ENCODE measurements at regions not wholly inside any gene's neighbourhood (a gene's known extent, or its start where the extent isn't known, plus 50 kb on each side); places are given as distances from the start of the nearest gene placed in this dataset.

DNA sequence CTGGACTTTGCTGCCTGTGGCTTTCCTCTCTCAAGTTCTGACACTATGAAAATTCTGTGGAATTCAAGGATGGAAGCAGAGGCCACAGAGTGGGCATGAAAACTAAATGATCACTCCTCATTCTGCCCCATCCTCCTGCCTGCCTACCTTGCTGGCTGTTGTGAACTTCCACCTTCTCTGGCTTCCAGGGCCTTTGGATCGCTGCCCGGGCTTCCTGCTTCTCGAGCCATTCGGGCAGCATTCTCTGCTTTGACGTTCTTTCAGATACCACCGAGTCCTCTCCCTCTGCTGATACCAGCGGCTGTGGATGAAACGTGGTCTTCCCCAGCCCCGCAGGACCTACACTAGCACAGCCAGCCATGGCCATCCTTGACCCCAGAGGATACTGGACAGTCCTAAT is 327.7 kb upstream of the SLC14A2 start:
- no peak overlapping the region for H3K4me3 ChIP-seq (replicated peaks in 1 of 2; ENCODE audit: low read depth in 1 of 2, low read length in 2 of 2)
- no peaks in the 10 kb centered on the region for H3K9me2 ChIP-seq (ENCODE audit: insufficient read depth)
- POLR2A ChIA-PET = no interaction called here
- intact Hi-C loops (cut with micrococcal nuclease) = no loop called here
- RAD21 ChIA-PET (ENCODE audit: low non-redundant PET in 1 of 2, low total read pairs in 2 of 2, uncharacterized antibody in 2 of 2, unreplicated experiment in 2 of 2) = no interaction called here
- H3K27ac ChIP-seq (ENCODE audit: low read depth, low read length) = no peak overlapping the region
- CTCF ChIA-PET = no interaction called here
- no peak overlapping the region for H3K9ac ChIP-seq (ENCODE audit: low read length)
- no peak for DNase-seq (ENCODE audit: low read depth, low spot score)
- no peak for ATAC-seq
- TF ChIP-seq, protein P1, sequence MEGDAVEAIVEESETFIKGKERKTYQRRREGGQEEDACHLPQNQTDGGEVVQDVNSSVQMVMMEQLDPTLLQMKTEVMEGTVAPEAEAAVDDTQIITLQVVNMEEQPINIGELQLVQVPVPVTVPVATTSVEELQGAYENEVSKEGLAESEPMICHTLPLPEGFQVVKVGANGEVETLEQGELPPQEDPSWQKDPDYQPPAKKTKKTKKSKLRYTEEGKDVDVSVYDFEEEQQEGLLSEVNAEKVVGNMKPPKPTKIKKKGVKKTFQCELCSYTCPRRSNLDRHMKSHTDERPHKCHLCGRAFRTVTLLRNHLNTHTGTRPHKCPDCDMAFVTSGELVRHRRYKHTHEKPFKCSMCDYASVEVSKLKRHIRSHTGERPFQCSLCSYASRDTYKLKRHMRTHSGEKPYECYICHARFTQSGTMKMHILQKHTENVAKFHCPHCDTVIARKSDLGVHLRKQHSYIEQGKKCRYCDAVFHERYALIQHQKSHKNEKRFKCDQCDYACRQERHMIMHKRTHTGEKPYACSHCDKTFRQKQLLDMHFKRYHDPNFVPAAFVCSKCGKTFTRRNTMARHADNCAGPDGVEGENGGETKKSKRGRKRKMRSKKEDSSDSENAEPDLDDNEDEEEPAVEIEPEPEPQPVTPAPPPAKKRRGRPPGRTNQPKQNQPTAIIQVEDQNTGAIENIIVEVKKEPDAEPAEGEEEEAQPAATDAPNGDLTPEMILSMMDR (IDR thresholded peaks at IDR 0.05 in 2 of 3, conservative IDR thresholded peaks at IDR 0.05 in 1 of 3; ENCODE audit: borderline replicate concordance in 1 of 3, insufficient read depth in 1 of 3, low read depth in 2 of 3, low read length in 2 of 3) = no peak
- no peak for TF ChIP-seq ELF1 (IDR thresholded peaks at IDR 0.05; ENCODE audit: borderline replicate concordance, low read depth)
- TF ChIP-seq RAD21 (IDR thresholded peaks at IDR 0.05; ENCODE audit: low read depth) = no peak
- TF ChIP-seq ZNF274 (IDR thresholded peaks at IDR 0.05; ENCODE audit: low read depth, low read length) = no peak
- no peak for TF ChIP-seq TCF7L2 (IDR thresholded peaks at IDR 0.05; ENCODE audit: borderline replicate concordance, extremely low read depth, insufficient read depth, insufficient read length)
- TF ChIP-seq POLR2A (IDR thresholded peaks at IDR 0.05; ENCODE audit: borderline replicate concordance, extremely low read depth, insufficient read depth, insufficient read length) = no peak
- TF ChIP-seq, protein P2, sequence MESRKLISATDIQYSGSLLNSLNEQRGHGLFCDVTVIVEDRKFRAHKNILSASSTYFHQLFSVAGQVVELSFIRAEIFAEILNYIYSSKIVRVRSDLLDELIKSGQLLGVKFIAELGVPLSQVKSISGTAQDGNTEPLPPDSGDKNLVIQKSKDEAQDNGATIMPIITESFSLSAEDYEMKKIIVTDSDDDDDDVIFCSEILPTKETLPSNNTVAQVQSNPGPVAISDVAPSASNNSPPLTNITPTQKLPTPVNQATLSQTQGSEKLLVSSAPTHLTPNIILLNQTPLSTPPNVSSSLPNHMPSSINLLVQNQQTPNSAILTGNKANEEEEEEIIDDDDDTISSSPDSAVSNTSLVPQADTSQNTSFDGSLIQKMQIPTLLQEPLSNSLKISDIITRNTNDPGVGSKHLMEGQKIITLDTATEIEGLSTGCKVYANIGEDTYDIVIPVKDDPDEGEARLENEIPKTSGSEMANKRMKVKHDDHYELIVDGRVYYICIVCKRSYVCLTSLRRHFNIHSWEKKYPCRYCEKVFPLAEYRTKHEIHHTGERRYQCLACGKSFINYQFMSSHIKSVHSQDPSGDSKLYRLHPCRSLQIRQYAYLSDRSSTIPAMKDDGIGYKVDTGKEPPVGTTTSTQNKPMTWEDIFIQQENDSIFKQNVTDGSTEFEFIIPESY (IDR thresholded peaks at IDR 0.05; ENCODE audit: extremely low read depth, insufficient replicate concordance, low read length) = no peak
- no peak for TF ChIP-seq ZFX (IDR thresholded peaks at IDR 0.05)
- TF ChIP-seq EZH2phosphoT487 (IDR thresholded peaks at IDR 0.05; ENCODE audit: borderline replicate concordance) = no peak
- no peak overlapping the region for H2AFZ ChIP-seq (ENCODE audit: low read depth, low read length, poor library complexity, severe bottlenecking)
- no peaks in the 10 kb centered on the region for H3K4me1 ChIP-seq (ENCODE audit: control insufficient read depth in 1 of 2, insufficient read depth in 2 of 2, low read length in 2 of 2)
- H3K9me3 ChIP-seq (ENCODE audit: control insufficient read depth in 1 of 2, insufficient read depth in 1 of 2, low read depth in 1 of 2, low read length in 2 of 2) = no peaks in the 10 kb centered on the region; a peak in 1 of 4 replicates
- no peaks in the 10 kb centered on the region for H3K36me3 ChIP-seq (ENCODE audit: control insufficient read depth in 1 of 2, insufficient read depth in 2 of 2, low read length in 2 of 2)
- no peaks in the 10 kb centered on the region for H3K79me2 ChIP-seq (ENCODE audit: insufficient read depth, low read length)
- no TSS peak for BruUV-seq (replicated peaks)
- H4K20me1 ChIP-seq (ENCODE audit: insufficient read depth) = no peaks in the 10 kb centered on the region
- H3K27me3 ChIP-seq (ENCODE audit: insufficient read depth, low read length) = no peaks in the 10 kb centered on the region
- no peak overlapping the region for H3K4me2 ChIP-seq (ENCODE audit: low read length)
